ENCODE measurements at regions not wholly inside any gene's neighbourhood (a gene's known extent, or its start where the extent isn't known, plus 50 kb on each side); places are given as distances from the start of the nearest gene placed in this dataset.

GRCh38 chr20:43364001-43364400 is 93.7 kb upstream of the SRSF6 start:
- TF ChIP-seq CTCF (IDR thresholded peaks at IDR 0.05; ENCODE audit: insufficient read depth, low read length) (no peak), REST (IDR thresholded peaks at IDR 0.05; ENCODE audit: insufficient replicate concordance, low read depth) (no peak)

Measured in HL-60 (cell line).